ENCODE measurements at regions not wholly inside any gene's neighbourhood (a gene's known extent, or its start where the extent isn't known, plus 50 kb on each side); places are given as distances from the start of the nearest gene placed in this dataset.

- TF ChIP-seq CTCF (IDR thresholded peaks at IDR 0.05; ENCODE audit: borderline replicate concordance, extremely low read depth, low read length, poor library complexity, severe bottlenecking): no peak
- no peak for TF ChIP-seq EZH2 (IDR thresholded peaks at IDR 0.05; ENCODE audit: borderline replicate concordance, low read depth, low read length, severe bottlenecking)
Observed at GRCh38 chr20:12064540-12064939, 146.8 kb downstream of the BTBD3 start.
